Right lobe of liver (tissue), 4 donors: ENCODE measurements at regions not wholly inside any gene's neighbourhood (a gene's known extent, or its start where the extent isn't known, plus 50 kb on each side); places are given as distances from the start of the nearest gene placed in this dataset.

Experiments
- POLR2A ChIP-seq: fragments of 450-650 bp; IDR thresholded peaks from one replicate; pipeline ENCODE4 v1.6.1; 2017; ENCODE audit warnings: antibody characterized with exemption, mild to moderate bottlenecking
- TF ChIP-seq, protein P1 (sequence below), 4 donors: fragments of 200-600 bp in 3 of 4; fragments of 450-650 bp in 1 of 4; IDR thresholded peaks; one replicate each; pipeline versions ENCODE4 v1.5.1 to v1.8.0; 2016 to 2022; ENCODE audit warnings: antibody characterized with exemption in 4 of 4, mild to moderate bottlenecking in 2 of 4
- donor health status: DM: no; HTN: no; CAD: no.
- donor health status: DM: no; HTN: no; CAD: no.
- donor health status: DM: no; HTN: yes; CAD: no.

DNA sequence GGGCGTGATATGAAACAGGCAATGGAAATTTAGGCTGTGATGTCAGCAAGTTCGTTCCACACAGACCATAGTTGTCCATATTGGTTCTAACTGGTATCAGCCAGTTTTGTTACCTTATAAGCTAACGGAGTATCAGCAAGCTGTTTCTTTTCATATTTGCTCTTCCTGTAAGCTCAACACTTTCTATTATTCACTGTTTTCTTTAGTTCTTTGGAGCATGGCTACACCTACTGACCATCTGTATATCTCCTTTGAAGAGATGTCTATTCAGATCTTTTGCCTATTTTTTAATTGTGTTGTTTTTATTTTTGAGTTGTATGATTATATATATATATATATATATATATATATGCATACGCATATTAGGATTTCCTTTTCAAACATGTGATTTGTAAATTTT is 1057.2 kb upstream of the CDH10 start:
- TF ChIP-seq, protein P1, sequence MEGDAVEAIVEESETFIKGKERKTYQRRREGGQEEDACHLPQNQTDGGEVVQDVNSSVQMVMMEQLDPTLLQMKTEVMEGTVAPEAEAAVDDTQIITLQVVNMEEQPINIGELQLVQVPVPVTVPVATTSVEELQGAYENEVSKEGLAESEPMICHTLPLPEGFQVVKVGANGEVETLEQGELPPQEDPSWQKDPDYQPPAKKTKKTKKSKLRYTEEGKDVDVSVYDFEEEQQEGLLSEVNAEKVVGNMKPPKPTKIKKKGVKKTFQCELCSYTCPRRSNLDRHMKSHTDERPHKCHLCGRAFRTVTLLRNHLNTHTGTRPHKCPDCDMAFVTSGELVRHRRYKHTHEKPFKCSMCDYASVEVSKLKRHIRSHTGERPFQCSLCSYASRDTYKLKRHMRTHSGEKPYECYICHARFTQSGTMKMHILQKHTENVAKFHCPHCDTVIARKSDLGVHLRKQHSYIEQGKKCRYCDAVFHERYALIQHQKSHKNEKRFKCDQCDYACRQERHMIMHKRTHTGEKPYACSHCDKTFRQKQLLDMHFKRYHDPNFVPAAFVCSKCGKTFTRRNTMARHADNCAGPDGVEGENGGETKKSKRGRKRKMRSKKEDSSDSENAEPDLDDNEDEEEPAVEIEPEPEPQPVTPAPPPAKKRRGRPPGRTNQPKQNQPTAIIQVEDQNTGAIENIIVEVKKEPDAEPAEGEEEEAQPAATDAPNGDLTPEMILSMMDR (IDR thresholded peaks at IDR 0.05), result peak in 3 of 4 donors; percentile 27 to 40 (median 33)
- no peak for TF ChIP-seq POLR2A
